C1 segment of cervical spinal cord (tissue), 14 donors: ENCODE measurements at regions not wholly inside any gene's neighbourhood (a gene's known extent, or its start where the extent isn't known, plus 50 kb on each side); places are given as distances from the start of the nearest gene placed in this dataset.
A peak's percentile ranks its signal among the peaks of the same experiment; 100 is the strongest.
"Not testable (repeated sequence)": the region's sequence is repeated elsewhere in the genome, so short reads cannot be mapped to it uniquely, and the experiment has no call there.

ENCODE experiments used
- DNase-seq, 14 donors: peaks; one replicate each; lab custom pipeline; 2025; lab: John Stamatoyannopoulos, UW

- DNase-seq = no peak
These were observed 102.1 kb upstream of the MAGI2 start for GRCh38 chr7:79555571-79555970.

GRCh38 chr7:79553811-79554555, 100.5 kb upstream of the MAGI2 start:
- DNase-seq = no peak

- no peak for DNase-seq
These were observed 99.0 kb upstream of the MAGI2 start for GRCh38 chr7:79552463-79552862.

GRCh38 chr7:79548727-79549126, 95.3 kb upstream of the MAGI2 start:
- peak in 1 of 14 donors; percentile 17 for DNase-seq

- no peak for DNase-seq
These were observed 93.7 kb upstream of the MAGI2 start for GRCh38 chr7:79547132-79547531.

GRCh38 chr7:79540592-79540991, 87.1 kb upstream of the MAGI2 start:
- DNase-seq = no peak

GRCh38 chr7:79534128-79534527, 80.7 kb upstream of the MAGI2 start:
- DNase-seq = no peak

- DNase-seq = no peak
These were observed 78.6 kb upstream of the MAGI2 start for GRCh38 chr7:79531905-79532664.

- DNase-seq = no peak
These were observed 77.6 kb upstream of the MAGI2 start for GRCh38 chr7:79531116-79531515.

- DNase-seq = no peak
These were observed 76.4 kb upstream of the MAGI2 start for GRCh38 chr7:79529881-79530235.

GRCh38 chr7:79529214-79529880, 75.9 kb upstream of the MAGI2 start:
- DNase-seq = peak in 2 of 14 donors; percentile 1 to 14

- DNase-seq = no peak
These were observed 75.0 kb upstream of the MAGI2 start for GRCh38 chr7:79528421-79528820.

- no peak for DNase-seq
These were observed 70.6 kb upstream of the MAGI2 start for GRCh38 chr7:79524048-79524447.

GRCh38 chr7:79523436-79523835, 70.0 kb upstream of the MAGI2 start:
- no peak for DNase-seq

GRCh38 chr7:79520543-79520942, 67.1 kb upstream of the MAGI2 start:
- no peak for DNase-seq

- no peak for DNase-seq
These were observed 61.9 kb upstream of the MAGI2 start for GRCh38 chr7:79515358-79515757.

- DNase-seq = peak in 1 of 14 donors; percentile 10
These were observed 59.8 kb upstream of the MAGI2 start for GRCh38 chr7:79513261-79513660.

- DNase-seq = no peak
These were observed 58.8 kb upstream of the MAGI2 start for GRCh38 chr7:79512261-79512660.

GRCh38 chr7:79511056-79511455, 57.6 kb upstream of the MAGI2 start:
- DNase-seq = not testable (repeated sequence)

- no peak for DNase-seq
These were observed 53.7 kb upstream of the MAGI2 start for GRCh38 chr7:79507131-79507530.

GRCh38 chr7:79506481-79506880, 53.0 kb upstream of the MAGI2 start:
- DNase-seq = peak in 1 of 14 donors; percentile 31

- DNase-seq = peak in 3 of 14 donors; percentile 2 to 95 (median 16)
These were observed 51.3 kb upstream of the MAGI2 start for GRCh38 chr7:79504607-79505389.
